ENCODE measurements at regions not wholly inside any gene's neighbourhood (a gene's known extent, or its start where the extent isn't known, plus 50 kb on each side); places are given as distances from the start of the nearest gene placed in this dataset.

GRCh38 chr11:45062974-45063635 is 83.3 kb upstream of the PRDM11 start:
- no peaks in the 10 kb centered on the region for H3K9me3 ChIP-seq (ENCODE audit: control insufficient read depth, insufficient read depth, low read length)
- H3K27me3 ChIP-seq (ENCODE audit: control insufficient read depth, insufficient read depth, low read length): no peaks in the 10 kb centered on the region
- no peaks in the 10 kb centered on the region for H3K4me1 ChIP-seq (ENCODE audit: control insufficient read depth, insufficient read depth, low read length)
- H3K4me3 ChIP-seq (ENCODE audit: low read length): no peak overlapping the region
- H3K27ac ChIP-seq (ENCODE audit: low read length): no peak overlapping the region
- no CpG with 5 or more reads among the region's 6 CpGs for WGBS (ENCODE audit: insufficient coverage, insufficient read length)
- no peak for DNase-seq (ENCODE audit: low read depth, low spot score)
- H3K36me3 ChIP-seq (ENCODE audit: control insufficient read depth, insufficient read depth, low read length): no peaks in the 10 kb centered on the region

- no peaks in the 10 kb centered on the region for H3K27me3 ChIP-seq (ENCODE audit: control insufficient read depth, insufficient read depth, low read length)
- no CpG with 5 or more reads among the region's 1 CpG for WGBS (ENCODE audit: insufficient coverage, insufficient read length)
- H3K4me3 ChIP-seq (ENCODE audit: low read length): no peak overlapping the region
- H3K9me3 ChIP-seq (ENCODE audit: control insufficient read depth, insufficient read depth, low read length): no peaks in the 10 kb centered on the region
- H3K36me3 ChIP-seq (ENCODE audit: control insufficient read depth, insufficient read depth, low read length): no peaks in the 10 kb centered on the region
- no peak overlapping the region for H3K27ac ChIP-seq (ENCODE audit: low read length)
- no peak for DNase-seq (ENCODE audit: low read depth, low spot score)
- H3K4me1 ChIP-seq (ENCODE audit: control insufficient read depth, insufficient read depth, low read length): no peaks in the 10 kb centered on the region
These were observed 82.8 kb upstream of the PRDM11 start for GRCh38 chr11:45063669-45064068.

- H3K4me1 ChIP-seq (ENCODE audit: control insufficient read depth, insufficient read depth, low read length): no peaks in the 10 kb centered on the region
- H3K9me3 ChIP-seq (ENCODE audit: control insufficient read depth, insufficient read depth, low read length): no peaks in the 10 kb centered on the region
- H3K27ac ChIP-seq (ENCODE audit: low read length): no peak overlapping the region
- H3K36me3 ChIP-seq (ENCODE audit: control insufficient read depth, insufficient read depth, low read length): no peaks in the 10 kb centered on the region
- H3K27me3 ChIP-seq (ENCODE audit: control insufficient read depth, insufficient read depth, low read length): no peaks in the 10 kb centered on the region
- WGBS (ENCODE audit: insufficient coverage, insufficient read length): no CpG with 5 or more reads among the region's 1 CpG
- no peak overlapping the region for H3K4me3 ChIP-seq (ENCODE audit: low read length)
- no peak for DNase-seq (ENCODE audit: low read depth, low spot score)
These were observed 78.5 kb upstream of the PRDM11 start for GRCh38 chr11:45067966-45068365.

GRCh38 chr11:45071232-45071631 is 75.2 kb upstream of the PRDM11 start:
- H3K36me3 ChIP-seq (ENCODE audit: control insufficient read depth, insufficient read depth, low read length): no peaks in the 10 kb centered on the region
- no peaks in the 10 kb centered on the region for H3K9me3 ChIP-seq (ENCODE audit: control insufficient read depth, insufficient read depth, low read length)
- no peaks in the 10 kb centered on the region for H3K27me3 ChIP-seq (ENCODE audit: control insufficient read depth, insufficient read depth, low read length)
- no peaks in the 10 kb centered on the region; the same call in 1 of the 2 replicates for H3K4me1 ChIP-seq (ENCODE audit: control insufficient read depth, insufficient read depth, low read length)
- H3K4me3 ChIP-seq (ENCODE audit: low read length): no peak overlapping the region
- no peak for DNase-seq (ENCODE audit: low read depth, low spot score)
- WGBS (ENCODE audit: insufficient coverage, insufficient read length): no CpG with 5 or more reads among the region's 1 CpG
- no peak overlapping the region for H3K27ac ChIP-seq (ENCODE audit: low read length)

- no peak overlapping the region for H3K27ac ChIP-seq (ENCODE audit: low read length)
- H3K27me3 ChIP-seq (ENCODE audit: control insufficient read depth, insufficient read depth, low read length): no peaks in the 10 kb centered on the region
- no peak overlapping the region for H3K4me3 ChIP-seq (ENCODE audit: low read length)
- no peak for DNase-seq (ENCODE audit: low read depth, low spot score)
- H3K4me1 ChIP-seq (ENCODE audit: control insufficient read depth, insufficient read depth, low read length): no peaks in the 10 kb centered on the region; the same call in 1 of the 2 replicates
- H3K9me3 ChIP-seq (ENCODE audit: control insufficient read depth, insufficient read depth, low read length): no peaks in the 10 kb centered on the region
- no peaks in the 10 kb centered on the region for H3K36me3 ChIP-seq (ENCODE audit: control insufficient read depth, insufficient read depth, low read length)
- WGBS (ENCODE audit: insufficient coverage, insufficient read length): no CpG with 5 or more reads among the region's 11 CpGs
These were observed 72.7 kb upstream of the PRDM11 start for GRCh38 chr11:45073685-45074141.

GRCh38 chr11:45075519-45075918 is 70.9 kb upstream of the PRDM11 start:
- Histone ChIP-seq H3K9me3 (ENCODE audit: control insufficient read depth, insufficient read depth, low read length) (no peaks in the 10 kb centered on the region), H3K36me3 (ENCODE audit: control insufficient read depth, insufficient read depth, low read length) (no peaks in the 10 kb centered on the region), H3K27ac (ENCODE audit: low read length) (no peak overlapping the region), H3K27me3 (ENCODE audit: control insufficient read depth, insufficient read depth, low read length) (no peaks in the 10 kb centered on the region), H3K4me1 (ENCODE audit: control insufficient read depth, insufficient read depth, low read length) (no peaks in the 10 kb centered on the region; the same call in 1 of the 2 replicates), H3K4me3 (ENCODE audit: low read length) (no peak overlapping the region)
- DNase-seq (ENCODE audit: low read depth, low spot score): no peak
- no CpG with 5 or more reads among the region's 4 CpGs for WGBS (ENCODE audit: insufficient coverage, insufficient read length)

- no CpG with 5 or more reads among the region's 4 CpGs for WGBS (ENCODE audit: insufficient coverage, insufficient read length)
- Histone ChIP-seq H3K4me1 (ENCODE audit: control insufficient read depth, insufficient read depth, low read length) (no peaks in the 10 kb centered on the region; the same call in 1 of the 2 replicates), H3K27me3 (ENCODE audit: control insufficient read depth, insufficient read depth, low read length) (no peaks in the 10 kb centered on the region), H3K9me3 (ENCODE audit: control insufficient read depth, insufficient read depth, low read length) (no peaks in the 10 kb centered on the region), H3K4me3 (ENCODE audit: low read length) (no peak overlapping the region), H3K36me3 (ENCODE audit: control insufficient read depth, insufficient read depth, low read length) (no peaks in the 10 kb centered on the region), H3K27ac (ENCODE audit: low read length) (no peak overlapping the region)
- DNase-seq (ENCODE audit: low read depth, low spot score): no peak
These were observed 70.5 kb upstream of the PRDM11 start for GRCh38 chr11:45075952-45076351.

GRCh38 chr11:45076761-45077160 is 69.7 kb upstream of the PRDM11 start:
- H3K9me3 ChIP-seq (ENCODE audit: control insufficient read depth, insufficient read depth, low read length): no peaks in the 10 kb centered on the region
- no peak for DNase-seq (ENCODE audit: low read depth, low spot score)
- WGBS (ENCODE audit: insufficient coverage, insufficient read length): no CpG with 5 or more reads among the region's 2 CpGs
- H3K4me1 ChIP-seq (ENCODE audit: control insufficient read depth, insufficient read depth, low read length): no peaks in the 10 kb centered on the region; the same call in 1 of the 2 replicates
- H3K36me3 ChIP-seq (ENCODE audit: control insufficient read depth, insufficient read depth, low read length): no peaks in the 10 kb centered on the region
- no peak overlapping the region for H3K27ac ChIP-seq (ENCODE audit: low read length)
- no peak overlapping the region for H3K4me3 ChIP-seq (ENCODE audit: low read length)
- H3K27me3 ChIP-seq (ENCODE audit: control insufficient read depth, insufficient read depth, low read length): no peaks in the 10 kb centered on the region

- no peaks in the 10 kb centered on the region for H3K27me3 ChIP-seq (ENCODE audit: control insufficient read depth, insufficient read depth, low read length)
- H3K9me3 ChIP-seq (ENCODE audit: control insufficient read depth, insufficient read depth, low read length): no peaks in the 10 kb centered on the region
- H3K4me1 ChIP-seq (ENCODE audit: control insufficient read depth, insufficient read depth, low read length): peaks cover 3% of the 10 kb centered on the region
- no peak overlapping the region for H3K27ac ChIP-seq (ENCODE audit: low read length)
- whole genome bisulfite sequencing (ENCODE audit: insufficient coverage, insufficient read length): no CpG with 5 or more reads among the region's 16 CpGs
- DNase-seq (ENCODE audit: low read depth, low spot score): no peak
- no peaks in the 10 kb centered on the region for H3K36me3 ChIP-seq (ENCODE audit: control insufficient read depth, insufficient read depth, low read length)
- no peak overlapping the region for H3K4me3 ChIP-seq (ENCODE audit: low read length)
These were observed 68.0 kb upstream of the PRDM11 start for GRCh38 chr11:45078236-45079074.

GRCh38 chr11:45079075-45079444 is 67.4 kb upstream of the PRDM11 start:
- Histone ChIP-seq H3K27ac (ENCODE audit: low read length) (no peak overlapping the region), H3K4me1 (ENCODE audit: control insufficient read depth, insufficient read depth, low read length) (peaks cover 3% of the 10 kb centered on the region), H3K27me3 (ENCODE audit: control insufficient read depth, insufficient read depth, low read length) (no peaks in the 10 kb centered on the region), H3K4me3 (ENCODE audit: low read length) (no peak overlapping the region), H3K9me3 (ENCODE audit: control insufficient read depth, insufficient read depth, low read length) (no peaks in the 10 kb centered on the region), H3K36me3 (ENCODE audit: control insufficient read depth, insufficient read depth, low read length) (no peaks in the 10 kb centered on the region)
- no peak for DNase-seq (ENCODE audit: low read depth, low spot score)
- no CpG with 5 or more reads among the region's 4 CpGs for WGBS (ENCODE audit: insufficient coverage, insufficient read length)

Measured in iPS DF 6.9 (cell line).